ENCODE measurements at regions not wholly inside any gene's neighbourhood (a gene's known extent, or its start where the extent isn't known, plus 50 kb on each side); places are given as distances from the start of the nearest gene placed in this dataset.

GRCh38 chr18:41754332-41754731 is 200.7 kb upstream of the PIK3C3 start:
- no peak for DNase-seq (ENCODE audit: low spot score)

DNA sequence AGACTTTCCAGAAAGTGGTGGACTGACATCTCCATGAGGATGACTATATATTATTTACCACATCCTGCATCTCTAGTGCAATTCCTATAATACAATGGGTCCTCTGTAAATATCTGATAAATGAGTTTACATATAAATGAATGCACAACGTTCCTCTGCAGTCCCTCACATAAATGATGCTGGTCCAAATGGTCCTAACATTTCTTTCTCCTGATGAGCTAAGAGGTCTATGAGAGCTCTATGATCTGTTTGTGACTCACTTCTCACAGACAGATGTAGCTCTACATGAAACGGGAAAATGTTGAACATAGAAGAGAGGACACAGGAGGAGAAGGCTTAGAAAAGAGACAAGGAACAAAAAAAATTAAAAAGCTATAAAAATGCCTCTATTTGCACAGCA is 201.2 kb upstream of the PIK3C3 start:
- no peak for DNase-seq (ENCODE audit: low spot score)

GRCh38 chr18:41752826-41753225 is 202.2 kb upstream of the PIK3C3 start:
- no peak for DNase-seq (ENCODE audit: low spot score)

DNA sequence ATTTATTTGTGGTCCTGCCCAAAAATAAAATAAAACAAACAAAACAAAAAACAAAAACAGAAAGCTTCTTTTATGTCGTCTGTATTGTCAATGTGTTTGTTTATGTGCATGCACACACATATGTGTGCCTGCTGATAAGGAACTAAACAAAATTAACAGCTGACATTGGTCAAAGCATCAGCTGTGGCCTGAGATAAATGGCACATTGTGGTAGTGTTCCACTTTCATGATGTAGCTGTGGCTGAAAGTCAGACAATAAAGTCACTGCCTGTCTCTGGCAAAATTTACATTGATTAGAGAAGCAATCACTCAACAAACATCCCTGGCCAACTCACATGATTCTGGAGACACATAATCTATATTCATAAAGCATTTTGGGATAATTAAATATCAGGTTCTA is 203.4 kb upstream of the PIK3C3 start:
- no peak for DNase-seq (ENCODE audit: low spot score)

- DNase-seq (ENCODE audit: low spot score), result no peak
Observed at GRCh38 chr18:41751161-41751560, 203.9 kb upstream of the PIK3C3 start.

GRCh38 chr18:41747723-41748242 is 207.3 kb upstream of the PIK3C3 start:
- no peak for DNase-seq (ENCODE audit: low spot score)

DNA sequence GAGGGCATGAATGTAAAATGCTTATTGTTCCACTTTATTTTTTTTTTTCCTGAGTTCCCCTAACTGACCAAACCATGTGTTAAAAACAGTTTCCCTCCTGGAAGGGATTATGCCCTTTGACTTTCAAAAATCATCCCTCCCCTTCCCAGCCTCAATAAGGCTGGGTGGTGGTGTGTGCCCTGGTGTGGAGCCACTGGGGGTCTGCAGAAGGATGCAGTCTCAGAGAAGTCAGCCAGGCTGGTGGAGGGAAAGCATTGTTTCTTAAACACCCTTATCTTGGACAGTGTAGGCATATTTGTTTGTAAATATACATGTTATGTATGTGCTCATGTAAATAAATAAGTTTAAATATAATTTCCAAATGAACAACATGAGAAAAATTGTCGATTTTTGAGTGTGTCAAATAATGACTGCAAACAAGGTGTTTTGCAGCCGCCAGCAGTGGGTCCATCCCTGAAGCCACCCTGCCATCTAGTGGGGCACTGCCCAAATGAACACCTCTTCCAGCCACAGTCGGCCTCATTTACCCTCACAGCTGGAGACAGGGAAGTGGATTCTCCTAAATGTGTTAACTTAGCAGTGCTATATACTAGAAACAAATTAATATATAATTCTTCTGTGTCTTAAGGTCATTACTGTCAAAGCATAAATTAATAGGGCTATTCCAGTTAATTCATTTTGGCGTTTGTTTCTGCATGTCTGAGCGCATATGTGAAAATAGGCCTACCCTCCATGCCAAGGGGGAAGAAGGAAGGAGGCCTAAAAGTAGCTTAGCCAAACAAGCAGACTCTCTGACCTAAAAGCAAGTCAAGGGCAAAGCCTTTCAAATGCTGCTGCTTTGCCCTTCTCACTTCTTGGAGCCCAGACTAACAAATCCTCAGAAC is 209.6 kb upstream of the PIK3C3 start:
- DNase-seq (ENCODE audit: low spot score), result no peak

- no peak for DNase-seq (ENCODE audit: low spot score)
Observed at GRCh38 chr18:41744421-41745030, 210.5 kb upstream of the PIK3C3 start.

GRCh38 chr18:41737218-41737617 is 217.8 kb upstream of the PIK3C3 start:
- no peak for DNase-seq (ENCODE audit: low spot score)

- DNase-seq (ENCODE audit: low spot score), result no peak
Observed at GRCh38 chr18:41734917-41735316, 220.1 kb upstream of the PIK3C3 start.

GRCh38 chr18:41732356-41732755 is 222.7 kb upstream of the PIK3C3 start:
- no peak for DNase-seq (ENCODE audit: low spot score)

DNA sequence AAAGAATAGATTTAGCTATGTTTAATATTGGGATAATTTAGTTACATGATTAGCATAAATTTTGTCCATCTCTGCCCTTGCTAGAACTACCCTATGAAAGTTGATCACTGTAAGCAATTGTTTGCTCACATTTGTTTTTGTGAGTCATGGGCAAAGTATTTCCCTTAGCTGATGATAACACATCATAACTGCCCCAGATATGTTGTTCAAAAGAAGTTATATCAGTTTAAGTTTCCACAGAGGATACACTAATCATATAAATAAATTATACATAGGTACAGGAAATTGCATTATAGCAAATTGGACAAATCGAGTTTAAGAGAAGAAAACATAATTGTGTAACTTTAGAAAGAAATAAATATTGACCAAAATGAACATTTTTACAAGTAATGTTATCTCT is 223.2 kb upstream of the PIK3C3 start:
- DNase-seq (ENCODE audit: low spot score), result no peak

- DNase-seq (ENCODE audit: low spot score), result no peak
Observed at GRCh38 chr18:41724195-41724594, 230.8 kb upstream of the PIK3C3 start.

GRCh38 chr18:41721103-41721790 is 233.8 kb upstream of the PIK3C3 start:
- DNase-seq (ENCODE audit: low spot score), result no peak

- DNase-seq (ENCODE audit: low spot score), result no peak
Observed at GRCh38 chr18:41720226-41720625, 234.8 kb upstream of the PIK3C3 start.

DNA sequence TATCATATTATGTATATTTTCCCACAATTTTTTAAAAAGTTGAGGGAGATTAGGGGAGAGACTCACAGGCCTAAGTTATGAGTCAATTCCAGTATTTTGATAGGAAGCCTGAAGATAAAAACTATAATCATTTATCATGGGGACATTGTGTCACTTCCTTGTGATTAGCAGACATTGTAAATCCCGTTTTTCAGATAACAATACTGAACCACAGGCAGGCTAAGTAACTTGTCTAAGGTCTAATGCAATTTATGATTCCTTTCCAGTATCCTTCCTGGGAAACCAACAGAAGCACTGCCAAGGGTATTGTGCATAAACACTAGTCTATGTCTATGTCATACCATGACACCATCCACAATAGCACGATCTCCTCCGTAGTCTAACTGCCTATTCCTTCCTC is 235.2 kb upstream of the PIK3C3 start:
- DNase-seq (ENCODE audit: low spot score), result no peak

DNA sequence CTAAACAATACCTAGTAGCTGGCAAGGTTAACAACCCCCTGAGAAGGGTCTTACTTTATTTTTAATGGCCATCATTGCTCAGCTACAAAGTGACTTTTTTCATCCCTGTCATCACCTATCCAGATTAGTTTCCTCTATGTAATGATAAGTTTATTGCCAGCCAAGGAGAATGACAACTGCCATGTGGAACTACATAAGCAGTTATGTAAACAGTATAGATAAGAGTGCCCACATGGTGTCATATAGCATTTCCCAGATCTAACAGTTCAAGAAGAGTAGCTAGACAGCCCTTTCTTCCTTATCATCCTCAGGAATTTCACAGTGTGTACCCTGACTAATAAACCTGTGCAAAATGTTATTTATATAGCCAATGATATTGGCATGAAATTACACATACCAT is 240.2 kb upstream of the PIK3C3 start:
- no peak for DNase-seq (ENCODE audit: low spot score)

DNA sequence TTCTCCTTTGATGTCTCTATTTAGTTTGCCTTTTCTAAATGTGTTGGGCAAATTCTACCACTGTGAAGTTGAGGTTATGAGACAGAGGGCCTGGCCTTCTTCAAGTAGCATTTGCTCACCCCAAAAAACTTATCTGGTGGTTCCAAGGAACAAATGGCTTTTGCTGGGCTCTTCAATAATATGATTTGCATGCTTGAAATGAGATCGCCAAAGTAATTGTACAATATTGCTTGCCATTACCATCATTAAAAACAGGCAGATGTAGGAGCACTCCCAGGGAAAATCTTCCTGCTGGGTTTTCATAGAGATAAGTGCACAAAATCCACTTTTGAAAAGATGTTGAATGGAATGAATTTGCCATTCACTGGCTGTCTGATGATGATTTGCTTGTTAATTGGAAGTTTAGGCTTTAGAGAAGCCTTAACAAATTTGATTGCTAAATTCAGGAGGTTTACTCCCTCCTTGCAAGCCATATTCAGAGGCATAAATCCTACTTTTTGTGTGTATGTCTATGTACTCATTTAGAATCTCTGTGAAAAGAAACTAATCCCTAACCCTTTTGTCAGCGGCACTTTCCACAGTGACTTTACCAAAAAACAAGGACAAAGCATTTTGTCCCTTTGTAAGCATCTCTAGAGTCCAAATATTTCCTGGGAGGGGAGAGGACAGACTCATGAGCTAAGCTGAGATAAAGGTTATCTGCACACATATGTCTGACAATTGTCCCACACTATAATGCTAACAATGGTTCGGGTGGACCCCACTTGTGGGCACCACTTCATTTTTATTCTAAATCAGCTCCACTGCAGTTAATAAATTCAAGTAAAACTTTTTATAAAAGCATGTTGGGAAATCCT is 240.8 kb upstream of the PIK3C3 start:
- DNase-seq (ENCODE audit: low spot score), result no peak

GRCh38 chr18:41706301-41706700 is 248.7 kb upstream of the PIK3C3 start:
- no peak for DNase-seq (ENCODE audit: low spot score)

DNA sequence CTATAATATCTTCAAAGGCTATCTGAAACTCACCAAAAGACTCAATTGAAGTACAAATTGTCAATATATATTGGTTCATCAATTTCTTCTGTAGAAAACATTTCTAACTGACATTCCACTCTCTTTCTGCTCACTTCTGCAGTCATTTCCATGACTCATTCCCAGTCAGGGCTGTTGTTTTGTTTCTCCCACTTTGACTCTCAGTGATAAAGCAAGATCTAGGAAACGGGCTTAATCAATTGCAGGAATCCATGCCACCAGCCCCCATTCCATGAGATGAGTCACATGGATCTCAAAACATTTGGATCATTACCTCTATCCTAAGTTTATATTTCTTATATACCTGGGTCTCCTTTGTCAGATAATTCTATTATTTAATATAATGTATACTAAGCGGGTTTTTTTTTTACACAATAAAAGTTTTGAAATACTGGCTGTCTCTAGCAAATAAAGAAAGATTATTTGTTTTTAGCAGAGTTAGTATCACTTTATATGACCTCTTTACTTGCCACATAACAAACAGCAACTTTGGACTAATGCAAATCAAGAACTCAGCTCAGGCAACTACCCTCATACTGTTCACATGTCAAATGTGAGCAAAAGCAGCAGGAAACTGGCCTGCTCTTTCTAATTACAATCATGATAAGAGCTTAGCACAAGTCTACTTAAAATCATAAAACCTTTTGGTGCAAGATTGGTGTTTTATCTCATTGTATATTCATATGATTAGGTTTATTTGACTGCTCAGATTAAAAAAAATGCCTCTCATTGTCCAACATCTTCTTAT is 251.1 kb upstream of the PIK3C3 start:
- DNase-seq (ENCODE audit: low spot score), result no peak
